B cell (primary cell): ENCODE measurements at regions not wholly inside any gene's neighbourhood (a gene's known extent, or its start where the extent isn't known, plus 50 kb on each side); places are given as distances from the start of the nearest gene placed in this dataset.

Experiments used
- ATAC-seq: fragments of 200-7000 bp; cut with Tn5 transposase; one replicate; pipeline ENCODE4 v1.10.0; 2021; ENCODE audit warnings: low read depth, mild to moderate bottlenecking, moderate number of reproducible peaks, moderate library complexity
- CTCF ChIA-PET: fragments of 350-600 bp; sonication (Branson Sonifier 250); formaldehyde crosslinking; loops from one replicate; lab custom pipeline; 2021; ENCODE audit warnings: antibody characterized with exemption, inconsistent platforms; lab: Charles Lee
- POLR2A ChIA-PET: fragments of 350-600 bp; sonication (Branson Sonifier 250); formaldehyde crosslinking; loops from one replicate; lab custom pipeline; 2021; ENCODE audit warnings: antibody characterized with exemption; lab: Charles Lee
- DNase-seq: peaks from one replicate; pipeline ENCODE4 v3.0.0; 2013
- H2AFZ ChIP-seq: 2 replicates; pipeline ENCODE4 v1.6.1; 2012; ENCODE audit warnings: mild to moderate bottlenecking, low read depth, low read length; ENCODE audit not compliant: insufficient read depth, poor library complexity, severe bottlenecking
- H3K27ac ChIP-seq, 2 donors: 1 replicate in 1 of 2; 2 replicates in 1 of 2; pipeline ENCODE4 v1.5.1; 2012 to 2013; ENCODE audit warnings: low read length in 2 of 2, mild to moderate bottlenecking in 2 of 2, moderate library complexity in 1 of 2
- H3K27me3 ChIP-seq, 4 experiments: fragments of 200-600 bp in 1 of 4; sonication (generic) in 1 of 4; replicated peaks in 1 of 4; 1 replicate in 2 of 4; 2 replicates in 2 of 4; pipeline versions ENCODE4 v1.6.1 to v1.7.0; 2013 to 2016; ENCODE audit warnings: low read length in 3 of 4, mild to moderate bottlenecking in 2 of 4, mixed read lengths in 1 of 4, moderate library complexity in 1 of 4; ENCODE audit not compliant: insufficient read depth in 4 of 4, control insufficient read depth in 3 of 4; ENCODE audit errors: control extremely low read depth in 1 of 4
- H3K36me3 ChIP-seq, 2 experiments: replicated peaks in 1 of 2; 1 replicate in 1 of 2; 2 replicates in 1 of 2; pipeline versions ENCODE4 v1.6.1 to v1.7.1; 2013; ENCODE audit warnings: low read length in 1 of 2; ENCODE audit not compliant: insufficient read depth in 2 of 2, control insufficient read depth in 1 of 2; ENCODE audit errors: control extremely low read depth in 1 of 2, extremely low read depth in 1 of 2
- H3K4me1 ChIP-seq, 2 donors: fragments of 200-600 bp in 1 of 2; sonication (generic) in 1 of 2; 1 replicate in 1 of 2; 2 replicates in 1 of 2; pipeline versions ENCODE4 v1.5.1 to v1.6.1; 2013 to 2017; ENCODE audit warnings: low read length in 2 of 2; ENCODE audit not compliant: control insufficient read depth in 2 of 2, insufficient read depth in 2 of 2
- H3K4me2 ChIP-seq: replicated peaks from 2 replicates; pipeline ENCODE3; 2012; ENCODE audit warnings: mild to moderate bottlenecking, low read depth, low read length; ENCODE audit not compliant: poor library complexity, severe bottlenecking
- H3K4me3 ChIP-seq, 5 experiments: fragments of 200-600 bp in 1 of 5; sonication (generic) in 1 of 5; 1 replicate in 3 of 5; 2 replicates in 2 of 5; pipeline versions ENCODE4 v1.5.1 to v1.7.0; 2011 to 2016; ENCODE audit warnings: low read length in 4 of 5, mild to moderate bottlenecking in 4 of 5, low read depth in 2 of 5, control low read depth in 1 of 5, moderate library complexity in 1 of 5; ENCODE audit not compliant: insufficient read depth in 1 of 5; ENCODE audit errors: control extremely low read depth in 1 of 5, extremely low read depth in 1 of 5
- H3K79me2 ChIP-seq: fragments of 200-600 bp; sonication (generic); one replicate; pipeline ENCODE4 v1.6.0; 2016; ENCODE audit warnings: low read length; ENCODE audit not compliant: control insufficient read depth, insufficient read depth
- H3K9ac ChIP-seq: fragments of 200-600 bp; sonication (generic); 2 replicates; pipeline ENCODE4 v1.6.1; 2017; ENCODE audit warnings: mild to moderate bottlenecking, low read length, moderate library complexity
- H3K9me3 ChIP-seq, 3 donors: one replicate each; pipeline versions ENCODE4 v1.6.1 to v1.7.1; 2013; ENCODE audit warnings: low read length in 2 of 3; ENCODE audit not compliant: control insufficient read depth in 2 of 3, insufficient read depth in 1 of 3; ENCODE audit errors: control extremely low read depth in 1 of 3
- H4K20me1 ChIP-seq: 2 replicates; pipeline ENCODE4 v1.6.0; 2012; ENCODE audit warnings: mild to moderate bottlenecking, low read length; ENCODE audit not compliant: insufficient read depth, control insufficient read depth, poor library complexity, severe bottlenecking
- H3K27ac Mint-ChIP-seq: one replicate; pipeline ENCODE4 v1.8.0; 2021; ENCODE audit warnings: mixed read lengths
- H3K27me3 Mint-ChIP-seq: one replicate; pipeline ENCODE4 v1.8.0; 2021; ENCODE audit warnings: mixed read lengths
- H3K4me1 Mint-ChIP-seq: one replicate; pipeline ENCODE4 v1.8.0; 2021; ENCODE audit warnings: mixed read lengths
- H3K4me3 Mint-ChIP-seq: one replicate; pipeline ENCODE4 v1.8.0; 2021; ENCODE audit warnings: mixed read lengths
- H3K9me3 Mint-ChIP-seq: one replicate; pipeline ENCODE4 v1.8.0; 2022; ENCODE audit warnings: mixed read lengths; ENCODE audit not compliant: insufficient read depth
- EZH2 ChIP-seq: IDR thresholded peaks from 2 replicates; pipeline ENCODE4 v1.6.1; 2012; ENCODE audit warnings: borderline replicate concordance, low read depth, mild to moderate bottlenecking, moderate library complexity, low read length; ENCODE audit not compliant: insufficient read depth, poor library complexity, severe bottlenecking
- WGBS: methylation state at CpG from one replicate; pipeline ENCODE4 v1.1.5; 2013; ENCODE audit warnings: missing lambda C conversion rate; ENCODE audit not compliant: insufficient coverage; 5-methylcytosine and 5-hydroxymethylcytosine counted together
- intact Hi-C: fragments of 100-400 bp; cut with micrococcal nuclease; formaldehyde crosslinking; loops from one replicate; pipeline ENCODE4 v1.10.0; 2022
- TF ChIP-seq, protein P1 (sequence below): fragments of 200-600 bp; IDR thresholded peaks from one replicate; pipeline ENCODE4 v1.8.0; 2022; ENCODE audit warnings: antibody characterized with exemption, mild to moderate bottlenecking

DNA sequence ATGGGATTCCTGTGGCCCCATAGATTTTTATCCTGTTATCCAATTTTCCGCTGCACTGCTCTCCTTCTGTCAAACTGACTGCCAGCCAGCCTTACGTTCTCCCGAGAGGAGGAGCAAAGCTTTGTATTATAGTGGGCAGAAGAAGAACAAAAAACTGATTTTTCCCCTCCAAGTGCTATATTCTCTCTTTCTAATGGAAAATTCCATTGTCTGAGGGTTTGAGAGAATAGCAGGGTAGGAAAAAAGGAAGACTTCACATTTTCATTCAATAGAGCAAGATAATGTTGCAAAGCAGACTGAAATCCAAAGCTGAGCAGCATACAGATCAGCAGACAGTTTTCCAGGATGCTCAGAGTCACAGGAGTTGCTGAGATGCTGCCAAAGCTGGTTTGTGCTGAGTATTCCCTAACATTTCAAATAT, 238.0 kb downstream of the UBE2E3 start:
- Histone ChIP-seq H3K4me3 (no peak overlapping the region), H3K9me3 (no peaks in the 10 kb centered on the region), H3K36me3 (no peaks in the 10 kb centered on the region), H2AFZ (no peak overlapping the region), H3K79me2 (no peaks in the 10 kb centered on the region), H3K4me1 (no peaks in the 10 kb centered on the region), H3K4me2 (no peak overlapping the region), H3K27ac (no peak overlapping the region), H3K27me3 (no peaks in the 10 kb centered on the region), H4K20me1 (no peaks in the 10 kb centered on the region), H3K9ac (no peak overlapping the region)
- intact Hi-C loops, result no loop called here
- Mint-ChIP-seq H3K27ac (no peak overlapping the region), H3K4me1 (no peaks in the 10 kb centered on the region), H3K9me3 (no peaks in the 10 kb centered on the region), H3K27me3 (no peaks in the 10 kb centered on the region), H3K4me3 (no peak overlapping the region)
- TF ChIP-seq, protein P1, sequence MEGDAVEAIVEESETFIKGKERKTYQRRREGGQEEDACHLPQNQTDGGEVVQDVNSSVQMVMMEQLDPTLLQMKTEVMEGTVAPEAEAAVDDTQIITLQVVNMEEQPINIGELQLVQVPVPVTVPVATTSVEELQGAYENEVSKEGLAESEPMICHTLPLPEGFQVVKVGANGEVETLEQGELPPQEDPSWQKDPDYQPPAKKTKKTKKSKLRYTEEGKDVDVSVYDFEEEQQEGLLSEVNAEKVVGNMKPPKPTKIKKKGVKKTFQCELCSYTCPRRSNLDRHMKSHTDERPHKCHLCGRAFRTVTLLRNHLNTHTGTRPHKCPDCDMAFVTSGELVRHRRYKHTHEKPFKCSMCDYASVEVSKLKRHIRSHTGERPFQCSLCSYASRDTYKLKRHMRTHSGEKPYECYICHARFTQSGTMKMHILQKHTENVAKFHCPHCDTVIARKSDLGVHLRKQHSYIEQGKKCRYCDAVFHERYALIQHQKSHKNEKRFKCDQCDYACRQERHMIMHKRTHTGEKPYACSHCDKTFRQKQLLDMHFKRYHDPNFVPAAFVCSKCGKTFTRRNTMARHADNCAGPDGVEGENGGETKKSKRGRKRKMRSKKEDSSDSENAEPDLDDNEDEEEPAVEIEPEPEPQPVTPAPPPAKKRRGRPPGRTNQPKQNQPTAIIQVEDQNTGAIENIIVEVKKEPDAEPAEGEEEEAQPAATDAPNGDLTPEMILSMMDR, result no peak
- no peak for TF ChIP-seq EZH2
- ATAC-seq (no peak), DNase-seq (no peak)
- CTCF ChIA-PET, result interaction anchor here (1.6 kb wide), 1 partner anchor 248 kb away, joined by 3 read pairs; no protein-coding TSS in a partner anchor
- no CpG with 5 or more reads among the region's 3 CpGs for WGBS
- POLR2A ChIA-PET, result no interaction called here

GRCh38 chr2:181223234-181223633, 234.0 kb upstream of the ITGA4 start:
- Histone ChIP-seq H3K4me3 (no peak overlapping the region), H4K20me1 (no peaks in the 10 kb centered on the region), H3K27me3 (no peaks in the 10 kb centered on the region), H2AFZ (no peak overlapping the region), H3K4me2 (no peak overlapping the region), H3K4me1 (no peaks in the 10 kb centered on the region), H3K36me3 (no peaks in the 10 kb centered on the region), H3K9me3 (no peaks in the 10 kb centered on the region), H3K9ac (no peak overlapping the region), H3K79me2 (no peaks in the 10 kb centered on the region), H3K27ac (no peak overlapping the region)
- POLR2A ChIA-PET, result no interaction called here
- intact Hi-C loops, result no loop called here
- Mint-ChIP-seq H3K27ac (no peak overlapping the region), H3K4me3 (no peak overlapping the region), H3K4me1 (peaks cover 4% of the 10 kb centered on the region), H3K9me3 (peaks cover 3% of the 10 kb centered on the region), H3K27me3 (no peaks in the 10 kb centered on the region)
- CTCF ChIA-PET, result no interaction called here
- TF ChIP-seq, protein P1, result no peak
- TF ChIP-seq EZH2, result no peak
- no peak for DNase-seq
- no peak for ATAC-seq
- WGBS, result no CpG with 5 or more reads among the region's 2 CpGs
